ENCODE measurements at regions not wholly inside any gene's neighbourhood (a gene's known extent, or its start where the extent isn't known, plus 50 kb on each side); places are given as distances from the start of the nearest gene placed in this dataset.

DNA sequence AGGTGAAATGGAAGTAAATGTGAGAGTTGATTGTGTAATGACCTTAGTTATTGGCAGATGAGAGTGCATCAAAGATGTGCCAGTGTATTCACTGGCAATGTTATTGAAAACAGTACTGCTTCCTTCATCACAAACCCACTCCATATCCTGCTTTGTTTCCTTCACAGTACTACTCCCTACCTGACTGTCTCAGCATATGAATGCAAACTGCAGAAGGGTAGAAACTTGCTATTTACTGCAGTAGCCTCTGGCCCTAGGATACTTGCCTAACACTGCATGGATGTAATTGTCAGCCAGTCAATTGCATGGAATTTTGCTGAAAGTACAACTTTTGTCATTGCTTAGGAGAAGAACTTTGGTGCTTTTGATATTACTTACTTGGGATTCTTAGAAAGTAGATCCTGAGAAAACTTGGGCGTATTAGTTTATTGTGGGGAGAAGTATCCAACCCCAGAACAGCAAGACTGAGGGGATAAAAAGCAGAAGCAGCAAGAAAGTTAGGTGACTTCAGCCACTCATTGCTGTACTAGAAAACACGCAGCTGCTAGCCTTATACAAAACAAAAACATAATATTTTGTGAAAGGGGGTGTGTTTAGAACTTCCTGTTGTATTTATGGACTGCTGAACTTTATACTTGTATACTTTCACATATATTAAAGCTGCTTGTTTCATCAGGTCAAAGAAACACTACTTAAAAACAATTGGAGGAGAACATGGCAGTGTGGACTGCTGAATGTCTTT, 219.0 kb downstream of the CCNG2 start:
- no peak for DNase-seq

DNA sequence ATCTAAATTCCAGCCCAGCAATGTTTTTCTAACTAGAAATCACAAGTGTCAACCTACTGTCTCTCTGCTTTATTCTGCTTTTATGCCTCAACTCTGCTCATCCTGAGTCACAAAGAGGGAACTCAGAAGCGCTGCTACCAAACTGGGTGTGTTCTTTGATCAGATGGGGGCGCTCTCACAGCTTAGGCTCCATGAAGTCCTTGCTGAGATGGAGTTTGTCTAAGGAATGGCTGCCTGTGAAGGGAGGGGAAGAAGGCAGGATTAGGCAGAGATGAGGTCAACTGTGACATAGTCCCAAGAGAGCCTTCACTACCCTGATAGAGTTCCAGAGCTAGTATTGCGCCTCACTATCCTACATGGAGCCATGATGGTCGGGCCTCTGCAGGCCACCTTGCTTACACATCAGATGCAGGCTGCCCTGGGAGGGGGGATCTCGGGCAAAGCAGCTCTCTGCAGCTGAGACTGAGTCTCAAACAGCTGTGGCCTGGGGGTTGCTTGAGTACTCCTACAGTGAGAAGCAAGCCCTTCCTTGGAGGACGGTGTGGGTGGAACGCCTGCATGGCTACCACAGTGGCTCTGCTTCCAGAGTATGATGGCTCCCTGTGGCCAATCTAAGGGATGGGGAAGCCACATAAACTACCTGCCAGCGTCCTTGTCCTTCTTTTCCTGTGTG, 219.9 kb downstream of the CCNG2 start:
- DNase-seq = no peak

DNA sequence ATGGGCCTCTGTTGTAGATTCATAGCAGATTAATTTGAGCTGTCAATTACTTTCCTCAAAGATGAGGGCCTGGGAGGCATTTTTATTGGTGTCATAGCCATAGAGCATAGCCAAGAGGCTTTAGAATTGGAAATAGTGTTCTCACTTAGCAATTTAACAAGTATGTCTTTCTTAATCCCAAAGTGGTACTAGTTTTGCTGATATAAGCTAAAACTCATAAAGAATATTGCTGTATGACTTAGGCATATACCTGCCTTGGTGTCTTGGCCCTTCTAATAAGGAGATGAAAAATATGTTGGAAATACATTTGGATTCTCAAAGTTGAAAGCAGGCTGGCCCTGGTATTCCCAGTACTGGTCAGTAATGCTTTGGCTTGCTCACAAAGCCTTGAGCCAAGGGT, 221.5 kb upstream of the CXCL13 start:
- DNase-seq = no peak

DNA sequence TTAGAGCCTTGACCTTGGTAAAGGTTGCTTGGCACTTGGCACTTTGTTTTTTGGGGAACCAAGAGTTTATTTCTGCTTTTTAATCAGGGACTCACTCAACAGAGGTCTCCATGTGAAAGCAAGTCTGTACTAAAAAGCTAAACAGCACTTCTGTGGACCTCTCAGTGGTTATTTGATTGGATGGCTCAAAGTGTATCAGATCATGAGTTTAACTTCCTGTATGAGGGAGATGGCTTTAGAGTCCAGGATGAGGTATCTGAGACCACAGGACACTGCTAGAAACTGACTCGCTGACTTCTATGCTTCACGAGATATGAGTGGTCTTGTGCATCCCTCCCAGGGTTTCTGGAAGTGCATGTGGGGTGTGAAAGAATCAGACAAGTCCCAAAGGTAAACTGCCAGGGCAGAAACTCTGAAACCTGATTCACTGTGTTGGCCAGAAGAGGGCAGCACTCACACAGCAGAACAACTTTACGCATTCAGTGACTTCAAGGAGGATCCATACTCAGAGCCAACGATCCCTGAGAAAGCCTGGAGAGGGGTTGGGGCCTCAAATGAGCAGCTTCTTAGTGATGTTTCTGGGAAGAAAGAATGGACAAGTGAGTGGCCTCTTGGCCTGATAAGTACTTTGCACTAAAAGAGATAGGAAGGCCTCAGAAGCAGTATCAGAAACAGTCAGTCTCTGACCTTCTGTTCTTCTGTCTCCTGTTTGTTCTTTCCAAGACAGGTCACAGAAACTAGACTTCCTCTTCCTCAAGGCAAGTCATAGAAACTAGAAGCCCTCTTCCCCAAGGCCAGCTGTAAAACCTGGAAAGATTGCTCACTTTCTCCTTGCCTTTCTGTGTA, 220.3 kb upstream of the CXCL13 start:
- DNase-seq = peak; percentile 73

DNA sequence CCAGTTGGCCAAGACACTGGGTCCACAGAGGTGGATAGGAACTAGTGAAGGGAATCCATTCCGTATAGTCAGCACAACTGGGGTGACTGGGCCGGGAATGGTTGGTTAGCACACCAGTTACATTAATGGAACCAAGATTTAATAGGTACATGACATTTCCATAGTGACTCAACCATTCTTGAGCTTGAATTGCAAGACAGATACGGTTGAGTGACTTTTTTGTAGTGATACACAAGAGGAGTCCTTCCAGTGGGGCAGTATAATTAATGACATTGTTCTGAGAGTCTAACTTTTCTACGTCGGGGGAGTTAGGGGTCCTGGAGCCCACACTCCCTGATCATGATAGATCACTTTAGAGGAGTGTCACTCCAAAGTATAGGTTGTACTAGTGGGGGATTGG, 211.6 kb upstream of the CXCL13 start:
- no peak for DNase-seq

DNA sequence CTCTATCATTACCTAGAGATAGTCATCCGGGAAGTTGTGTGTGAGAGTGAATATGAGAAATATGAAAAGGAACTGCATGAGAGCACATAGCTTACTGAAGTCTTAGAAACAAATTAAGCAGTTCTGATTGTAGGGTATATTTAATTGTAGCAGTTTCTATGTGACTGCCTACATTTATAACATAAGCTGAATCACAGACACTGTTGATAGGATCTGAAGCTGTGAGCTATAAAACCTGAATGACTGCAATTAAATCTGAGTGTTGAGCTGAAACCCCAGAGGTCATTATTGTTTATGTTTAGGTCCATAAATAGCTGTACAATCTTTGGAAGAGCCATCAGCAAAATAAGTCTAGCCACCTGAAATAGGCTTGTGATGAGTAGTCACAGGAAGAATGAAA, 210.1 kb upstream of the CXCL13 start:
- DNase-seq = no peak

DNA sequence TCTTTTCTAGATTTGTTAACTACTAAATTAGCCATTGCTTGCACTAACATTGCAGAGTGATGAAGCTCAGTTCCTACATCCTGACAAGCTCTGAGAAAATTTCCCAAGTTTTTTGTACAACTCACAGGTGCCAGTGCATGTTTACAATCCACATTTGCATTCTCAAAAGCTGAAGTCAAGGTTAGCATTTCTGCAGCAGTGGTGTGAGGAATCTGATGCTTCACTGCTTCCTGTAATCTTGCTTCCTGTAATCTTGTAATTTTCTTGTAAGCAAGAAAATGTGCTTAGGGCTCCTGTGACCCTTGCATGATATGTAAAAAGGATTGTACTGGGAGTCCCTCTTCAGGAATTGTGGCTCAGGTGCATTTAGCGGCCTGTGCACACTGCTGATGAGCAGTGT, 207.4 kb upstream of the CXCL13 start:
- no peak for DNase-seq

DNA sequence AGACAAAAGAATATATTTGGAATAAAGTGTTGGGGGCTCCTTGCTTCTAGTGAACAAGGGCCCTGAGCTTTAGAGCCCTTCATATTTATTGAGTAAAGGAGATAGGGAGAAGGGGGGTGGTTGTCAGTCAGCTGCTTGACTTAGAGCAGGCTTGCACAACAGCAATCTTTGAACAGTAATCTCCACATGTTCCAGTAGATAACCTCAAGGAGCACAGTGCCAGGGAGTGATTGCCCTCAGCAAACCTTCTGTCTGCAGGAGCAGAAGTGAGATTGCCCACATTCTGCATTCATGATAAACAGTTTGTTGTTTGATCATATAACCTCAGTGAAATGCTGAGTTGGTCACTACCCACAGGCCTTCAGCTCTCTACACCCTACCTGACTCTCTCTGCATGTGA, 205.8 kb upstream of the CXCL13 start:
- no peak for DNase-seq

DNA sequence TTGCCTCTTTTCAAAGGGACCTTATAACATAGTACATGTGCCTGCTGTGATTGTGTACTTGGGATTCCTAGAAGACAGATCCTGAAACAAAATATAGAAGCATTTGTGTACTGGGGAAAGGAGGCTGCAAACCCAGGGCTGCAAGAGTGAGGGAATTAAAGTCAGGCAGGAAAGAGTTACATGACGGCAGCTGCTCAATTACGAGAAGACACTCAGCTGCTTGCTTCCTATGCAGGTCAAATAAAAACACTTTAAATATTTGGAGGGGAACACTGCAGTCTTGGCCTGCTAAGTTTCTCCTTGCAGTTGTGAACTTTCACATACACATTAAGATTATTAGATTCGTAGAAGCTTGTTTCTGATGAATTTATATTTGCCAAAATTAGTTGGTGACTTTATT, 191.9 kb upstream of the CXCL13 start:
- DNase-seq = no peak

DNA sequence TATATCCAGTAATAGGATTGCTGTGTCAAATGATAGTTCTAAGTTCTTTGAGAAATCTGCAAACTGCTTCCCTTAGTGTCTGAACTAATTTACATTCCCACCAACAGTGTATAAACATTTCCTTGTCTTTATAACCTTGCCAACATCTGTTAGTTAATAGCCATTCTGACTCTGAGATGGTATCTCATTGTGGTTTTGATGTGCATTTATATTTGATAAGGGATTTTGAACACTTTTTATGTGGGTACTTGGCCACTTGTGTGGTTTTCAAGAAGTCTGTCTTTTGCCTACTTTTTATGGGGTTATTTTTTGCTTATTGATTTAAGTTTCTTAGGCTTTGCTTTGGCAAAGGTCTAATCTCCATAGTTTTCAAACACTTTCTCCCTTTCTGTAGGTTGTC, 189.9 kb upstream of the CXCL13 start:
- DNase-seq = no peak

DNA sequence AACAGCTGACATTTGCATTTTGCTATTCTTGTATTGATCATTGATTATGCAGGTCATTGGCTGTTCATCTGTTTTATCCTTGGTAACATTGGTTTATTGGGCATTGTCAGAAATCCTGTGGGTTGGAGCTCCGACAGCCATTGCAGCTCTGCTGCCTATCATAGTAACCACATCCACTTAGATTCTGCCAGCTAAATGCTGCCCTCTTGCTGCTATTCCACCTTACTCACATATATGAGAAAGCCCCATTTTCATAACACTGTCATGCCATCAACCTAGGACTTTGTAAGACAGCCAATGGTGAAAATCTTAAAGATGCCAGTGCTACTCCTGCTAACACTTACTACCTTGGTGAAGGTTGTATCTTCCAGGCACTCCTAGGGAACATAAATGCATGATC, 187.3 kb upstream of the CXCL13 start:
- DNase-seq = peak; percentile 56

DNA sequence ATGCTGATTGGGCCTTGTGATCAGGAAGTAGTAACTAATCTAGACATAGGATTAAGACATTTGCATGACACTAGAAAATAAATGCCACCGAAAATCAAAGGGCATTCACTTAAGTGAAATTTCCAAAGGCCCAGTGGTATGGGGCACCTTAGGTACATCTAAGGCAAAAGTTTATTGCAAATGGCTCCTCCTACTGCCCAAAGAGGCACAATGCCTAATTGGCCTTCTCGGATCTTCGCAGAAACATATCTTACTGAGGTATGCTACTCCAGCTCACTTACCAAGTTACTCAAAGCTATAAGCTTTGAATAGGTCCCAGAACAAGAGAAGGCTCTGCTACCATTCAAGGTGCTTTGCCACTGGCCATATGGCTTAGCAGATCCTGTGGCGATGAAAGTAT, 174.8 kb upstream of the CXCL13 start:
- DNase-seq = no peak

DNA sequence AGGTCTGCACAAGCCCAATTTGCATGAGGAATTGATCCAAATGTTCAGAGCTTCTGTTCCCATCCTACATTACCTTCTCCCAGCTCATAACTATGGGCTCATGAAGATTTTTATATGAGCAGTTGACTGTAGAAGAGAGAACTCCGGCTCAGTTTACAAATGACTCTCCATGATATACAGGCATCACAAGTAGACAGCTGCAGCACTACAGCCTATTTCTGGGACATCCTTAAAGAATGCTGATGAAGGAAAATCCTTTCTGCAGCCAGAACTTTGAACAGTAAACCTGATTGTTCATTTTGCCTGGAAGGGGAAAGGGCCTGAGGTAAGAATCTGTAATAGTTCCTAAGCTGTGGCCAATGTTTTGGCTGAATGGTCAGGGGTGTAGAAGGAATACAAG, 174.1 kb upstream of the CXCL13 start:
- DNase-seq = no peak

DNA sequence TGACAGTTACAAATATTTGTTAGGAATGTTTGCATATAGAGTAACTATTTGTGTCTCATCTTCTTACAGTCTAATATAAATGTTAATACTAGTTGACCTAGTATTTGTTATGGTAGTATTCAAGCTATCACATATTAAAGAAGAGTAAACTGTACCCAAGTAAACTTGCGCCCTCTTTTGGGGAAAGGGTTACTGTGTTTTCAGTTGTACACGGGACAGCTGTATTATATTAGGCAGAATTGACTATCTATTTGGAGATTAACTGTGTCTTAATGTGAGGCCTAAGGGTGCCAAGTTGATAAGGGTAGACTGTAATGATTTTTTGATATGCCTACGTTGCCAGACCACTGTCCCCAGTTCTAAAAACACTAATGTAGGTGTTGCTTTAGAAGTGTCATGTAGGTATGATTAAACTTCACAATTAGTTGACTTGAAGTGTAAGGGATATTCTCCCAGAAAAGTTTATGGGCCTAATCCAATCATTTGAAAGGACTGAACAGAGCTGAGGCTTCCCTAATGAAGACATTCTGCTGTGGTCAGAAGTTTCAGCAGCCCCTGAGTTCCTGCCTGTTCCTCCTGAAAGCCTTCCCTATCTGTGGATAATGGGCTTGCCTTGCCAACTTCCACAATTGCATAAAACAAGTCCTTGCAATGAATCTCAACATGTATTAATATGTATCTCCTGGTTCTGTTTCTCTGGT, 172.8 kb upstream of the CXCL13 start:
- peak; percentile 23 for DNase-seq

DNA sequence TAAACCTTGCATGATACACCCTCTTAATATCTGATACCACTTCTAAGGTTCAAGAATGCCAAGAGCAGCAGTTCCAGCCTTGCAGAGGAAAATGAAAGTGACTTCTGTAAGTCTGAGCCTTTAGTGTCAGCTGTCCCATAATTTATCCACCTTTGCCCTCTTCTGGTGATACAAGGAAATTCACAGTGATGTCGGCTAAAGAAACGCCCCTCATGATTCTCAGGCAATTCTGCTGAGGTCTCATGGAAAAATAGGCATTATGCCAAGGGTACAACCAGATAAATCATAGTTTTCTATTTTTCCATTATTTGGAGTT, 172.2 kb upstream of the CXCL13 start:
- peak; percentile 79 for DNase-seq

DNA sequence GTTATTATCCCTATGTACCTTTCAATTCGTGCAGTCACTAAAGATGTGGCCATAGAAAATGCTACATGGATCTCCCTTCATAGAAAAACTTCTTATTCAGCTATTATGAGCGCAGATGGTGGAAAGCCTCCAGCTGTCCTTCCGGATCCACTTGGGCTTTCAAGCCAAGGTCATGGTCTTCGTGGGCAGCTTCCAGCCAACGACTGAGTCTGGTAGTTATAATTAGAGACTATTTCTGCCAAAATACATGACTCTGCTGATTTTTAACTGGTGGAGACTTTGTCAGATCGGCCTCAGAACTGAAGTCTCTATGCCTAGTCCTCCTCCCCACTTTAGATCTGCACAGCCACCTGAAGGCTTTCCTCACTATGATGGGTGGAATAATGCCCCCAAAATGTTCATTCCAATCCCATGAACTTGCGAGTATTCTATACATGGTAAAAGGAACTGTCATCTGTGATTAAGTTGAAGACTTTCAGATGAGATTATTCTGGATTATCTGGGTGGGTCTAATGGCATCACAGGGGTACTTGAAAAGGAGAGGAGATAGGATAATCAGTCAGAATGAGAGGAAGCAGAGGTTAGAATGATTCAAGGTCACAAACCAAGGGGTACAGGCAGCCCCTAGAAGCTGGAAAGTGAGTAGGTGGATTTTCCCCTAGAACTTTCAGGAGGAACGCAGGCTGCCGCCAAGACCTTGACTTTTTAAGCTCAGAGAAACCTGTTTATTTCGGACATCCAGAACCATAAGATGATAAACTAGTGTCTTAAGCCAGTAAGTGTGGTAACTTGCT, 171.1 kb upstream of the CXCL13 start:
- no peak for DNase-seq

DNA sequence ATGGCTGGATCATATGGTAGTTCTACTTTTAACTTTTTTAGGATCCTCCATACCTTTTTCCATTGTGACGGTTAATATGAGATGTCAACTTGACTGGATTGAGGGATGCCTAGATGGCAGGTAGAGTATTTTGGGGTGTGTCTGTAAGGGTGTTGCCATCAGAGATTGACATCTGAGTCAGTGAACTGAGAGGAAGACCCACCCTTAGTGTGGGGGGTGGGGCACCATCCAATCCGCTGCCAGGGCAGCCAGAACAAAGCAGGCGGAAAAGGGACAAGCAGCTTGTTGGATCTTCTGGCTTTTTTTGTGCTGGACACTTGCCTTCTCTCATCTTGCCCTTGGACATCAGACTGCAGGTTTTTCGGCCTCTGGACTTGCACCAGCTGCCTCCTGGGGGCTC, 168.5 kb upstream of the CXCL13 start:
- DNase-seq = no peak

DNA sequence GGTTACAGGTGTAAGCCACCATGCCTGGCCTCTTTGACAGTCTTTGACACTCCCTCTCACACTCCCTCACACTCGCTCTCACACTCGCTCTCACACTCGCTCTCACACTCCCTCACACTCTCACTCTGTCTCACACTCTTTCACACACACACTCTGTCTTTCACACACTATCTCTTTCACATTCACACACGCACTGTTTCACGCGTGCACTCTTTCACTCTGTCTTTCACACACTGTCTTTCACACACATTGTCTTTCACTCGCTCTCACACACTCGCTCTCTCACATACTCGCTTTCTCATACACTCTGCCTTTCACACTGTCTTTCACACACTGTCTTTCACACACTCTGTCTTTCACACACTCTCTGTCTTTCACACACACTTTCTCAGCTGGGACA, 167.1 kb upstream of the CXCL13 start:
- DNase-seq = no peak

DNA sequence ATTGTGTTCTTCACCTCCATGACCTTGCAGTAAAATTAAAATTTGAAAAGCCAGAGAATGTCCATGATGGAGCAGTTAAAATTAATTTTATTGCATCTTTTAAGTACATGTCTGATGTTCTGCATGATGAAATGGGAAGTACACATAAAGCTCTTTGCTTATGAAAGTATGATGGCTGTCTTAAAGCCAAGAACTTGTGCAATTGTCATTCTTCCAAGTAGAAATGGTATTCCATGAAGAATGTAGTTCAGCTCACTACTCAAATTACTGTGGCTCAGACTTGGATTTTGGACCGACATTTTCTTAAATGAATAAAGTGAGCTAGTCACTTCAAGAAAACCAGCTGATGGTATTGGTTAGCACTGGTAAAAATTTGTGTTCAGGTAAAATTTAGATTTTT, 161.7 kb upstream of the CXCL13 start:
- no peak for DNase-seq

DNA sequence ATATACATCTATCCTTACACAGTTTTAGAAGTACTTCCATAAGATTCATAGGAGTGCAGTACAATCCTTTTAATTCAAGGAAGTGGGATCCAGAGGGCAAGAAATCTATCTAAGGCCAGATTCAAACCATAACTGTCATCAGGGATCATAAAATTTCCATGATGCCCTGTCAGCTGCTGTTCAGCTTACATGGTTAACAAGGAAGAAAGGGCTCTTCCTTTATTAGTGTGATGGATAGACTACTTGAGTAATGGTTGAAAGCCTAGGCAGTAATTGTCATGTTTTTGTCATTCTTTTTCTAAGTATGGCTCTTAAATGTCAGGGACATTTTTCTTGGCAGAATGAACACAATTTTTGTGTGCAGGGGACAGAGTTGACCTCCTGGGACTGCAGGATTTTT, 159.8 kb upstream of the CXCL13 start:
- DNase-seq = no peak

DNA sequence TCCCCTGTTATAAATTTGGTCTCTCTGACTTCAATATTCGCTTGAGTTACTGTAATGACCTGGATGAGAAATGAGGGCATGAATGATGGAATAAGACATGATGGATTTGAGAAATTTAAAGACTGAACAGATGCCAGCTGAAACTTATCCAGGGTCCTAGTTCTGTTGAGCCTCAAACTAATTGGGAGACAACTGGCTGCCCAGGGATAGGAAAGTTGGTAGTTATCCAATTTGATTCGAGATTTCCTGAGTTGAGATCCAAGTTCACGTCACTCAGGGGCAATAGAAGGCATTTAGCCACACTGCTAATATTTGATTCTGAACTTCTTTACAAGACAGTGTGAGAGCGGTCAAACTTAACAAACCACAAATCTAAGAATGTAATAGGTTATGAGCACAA, 159.0 kb upstream of the CXCL13 start:
- DNase-seq = no peak

DNA sequence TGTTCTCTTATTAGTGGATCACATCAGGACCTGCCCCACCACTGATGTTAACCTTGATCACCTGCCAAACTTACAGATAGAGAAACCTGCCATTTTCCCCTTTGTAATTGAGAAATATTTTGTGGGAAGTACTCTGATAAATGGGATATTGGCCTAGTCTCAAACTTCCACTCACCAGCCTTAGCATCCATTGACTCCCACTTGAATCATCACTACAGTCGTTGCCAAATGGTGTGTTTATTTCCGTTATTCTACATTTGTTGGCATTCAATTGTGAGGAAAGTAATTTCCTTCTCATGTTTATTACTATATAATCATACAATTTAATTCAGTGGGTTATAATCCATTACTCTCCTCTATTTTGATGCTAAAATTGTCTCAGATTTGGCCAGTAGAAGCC, 156.4 kb upstream of the CXCL13 start:
- no peak for DNase-seq

DNA sequence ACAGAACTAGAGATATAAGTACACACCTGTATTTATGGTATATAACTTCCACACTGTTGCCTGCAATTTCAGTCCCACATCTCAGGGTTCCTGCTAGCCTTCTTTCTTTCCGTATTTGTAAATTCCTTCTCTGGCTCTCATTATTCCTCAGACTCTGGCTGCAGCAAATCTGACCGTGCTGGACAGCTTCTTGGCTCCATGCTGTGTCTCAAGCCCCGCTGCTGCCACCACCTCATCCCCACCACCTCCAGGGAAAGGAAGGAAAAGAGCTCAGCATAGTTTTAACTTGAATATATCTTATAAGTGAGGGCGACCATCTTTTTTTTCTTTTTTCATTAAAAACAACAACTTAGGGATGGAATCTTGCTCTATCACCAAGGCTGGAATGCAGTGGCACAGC, 155.6 kb upstream of the CXCL13 start:
- no peak for DNase-seq
